OCI-LY7 (cell line): ENCODE measurements at regions not wholly inside any gene's neighbourhood (a gene's known extent, or its start where the extent isn't known, plus 50 kb on each side); places are given as distances from the start of the nearest gene placed in this dataset.

ENCODE experiments used
- BruUV-seq: library from RNA; stranded (reverse); fragments of 400-500 nt; replicated peaks from 2 replicates; lab custom pipeline; 2021; lab: Mats Ljungman, UMichigan
- CTCF ChIA-PET: fragments of 300-600 bp; sonication (Branson Sonifier 250); formaldehyde crosslinking; loops from one replicate; lab custom pipeline; 2022; ENCODE audit warnings: antibody characterized with exemption; ENCODE audit not compliant: unreplicated experiment; lab: Charles Lee
- POLR2A ChIA-PET: fragments of 300-600 bp; sonication (Branson Sonifier 250); formaldehyde crosslinking; loops from one replicate; lab custom pipeline; 2022; ENCODE audit warnings: antibody characterized with exemption; lab: Charles Lee
- DNase-seq: peaks from one replicate; pipeline ENCODE4 v3.0.0-alpha.2; 2015; ENCODE audit warnings: low spot score
- H2AFZ ChIP-seq: fragments of 200-600 bp; sonication (generic), shearing (Covaris generic); 2 replicates; pipeline ENCODE4 v1.6.1; 2014; ENCODE audit warnings: mild to moderate bottlenecking, antibody characterized with exemption, low read length, moderate library complexity
- H3K27ac ChIP-seq: fragments of 200-600 bp; sonication (generic); 2 replicates; pipeline ENCODE4 v1.5.1; 2014; ENCODE audit warnings: mixed run types, low read depth, mild to moderate bottlenecking, moderate library complexity, low read length, inconsistent platforms; ENCODE audit not compliant: poor library complexity, severe bottlenecking
- H3K36me3 ChIP-seq: fragments of 200-600 bp; sonication (generic); 2 replicates; pipeline ENCODE4 v1.6.1; 2014; ENCODE audit warnings: mild to moderate bottlenecking, antibody characterized with exemption, low read length, moderate library complexity, mixed read lengths; ENCODE audit not compliant: insufficient read depth
- H3K4me1 ChIP-seq: fragments of 200-600 bp; sonication (generic); 2 replicates; pipeline ENCODE4 v1.5.1; 2014; ENCODE audit warnings: mild to moderate bottlenecking, low read length; ENCODE audit not compliant: insufficient read depth, poor library complexity, severe bottlenecking
- H3K4me2 ChIP-seq: fragments of 200-600 bp; sonication (generic); 2 replicates; pipeline ENCODE4 v1.6.1; 2014; ENCODE audit warnings: mild to moderate bottlenecking, low read length
- H3K4me3 ChIP-seq: fragments of 200-600 bp; sonication (generic); 2 replicates; pipeline ENCODE4 v1.5.1; 2014; ENCODE audit warnings: mild to moderate bottlenecking, low read depth, low read length; ENCODE audit not compliant: poor library complexity, severe bottlenecking
- H3K79me2 ChIP-seq: fragments of 200-600 bp; sonication (generic); 2 replicates; pipeline ENCODE4 v1.6.1; 2016; ENCODE audit warnings: low read depth, mild to moderate bottlenecking, low read length, moderate library complexity, mixed read lengths; ENCODE audit not compliant: insufficient read depth
- H3K9me2 ChIP-seq: fragments of 200-600 bp; sonication (generic); 2 replicates; pipeline ENCODE4 v1.6.1; 2016; ENCODE audit warnings: mild to moderate bottlenecking, low read length, mixed read lengths; ENCODE audit not compliant: insufficient read depth
- H3K9me3 ChIP-seq: fragments of 200-600 bp; sonication (generic); 2 replicates; pipeline ENCODE4 v1.6.1; 2014; ENCODE audit warnings: mild to moderate bottlenecking, mixed run types, low read length, mixed read lengths
- H4K20me1 ChIP-seq: fragments of 200-600 bp; sonication (generic); 2 replicates; pipeline ENCODE4 v1.6.1; 2014; ENCODE audit warnings: mild to moderate bottlenecking, antibody characterized with exemption, low read length, moderate library complexity, mixed read lengths; ENCODE audit not compliant: insufficient read depth
- CTCF ChIP-seq: fragments of 200-600 bp; sonication (generic); conservative IDR thresholded peaks from 2 replicates; pipeline ENCODE4 v1.5.1; 2014; ENCODE audit warnings: mild to moderate bottlenecking, antibody characterized with exemption, low read length, moderate library complexity, mixed read lengths
- EZH2phosphoT487 ChIP-seq: fragments of 200-600 bp; sonication (generic); IDR thresholded peaks from 2 replicates; pipeline ENCODE4 v1.6.1; 2018; ENCODE audit warnings: low read depth, borderline replicate concordance, mild to moderate bottlenecking, mixed run types, antibody characterized with exemption, low read length, moderate library complexity, mixed read lengths
- intact Hi-C: fragments of 100-400 bp; cut with micrococcal nuclease; formaldehyde crosslinking; loops from one replicate; pipeline ENCODE4 v1.10.0; 2022; ENCODE audit not compliant: unreplicated experiment

DNA sequence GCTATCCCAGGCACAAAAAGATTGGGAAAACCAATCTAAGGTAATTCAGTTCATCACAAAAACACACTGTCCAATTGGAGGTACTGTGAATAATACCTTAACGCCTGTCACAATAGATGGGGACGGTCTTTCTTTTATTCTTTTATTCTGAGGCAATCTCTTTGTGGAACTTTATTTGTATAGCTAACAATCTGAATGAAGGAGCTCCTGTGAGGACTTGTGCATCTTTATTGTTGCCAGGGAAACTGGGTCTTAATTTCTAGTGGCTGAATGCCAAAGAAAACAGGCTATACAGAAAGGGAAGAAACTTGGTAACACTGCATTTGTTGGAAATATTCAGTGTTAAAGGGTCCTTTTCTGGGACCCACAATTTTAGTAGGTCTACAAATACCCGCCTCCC lies 546.9 kb upstream of the C9orf72 start:
- no TSS peak for BruUV-seq
- H2AFZ ChIP-seq, result no peak overlapping the region
- no peak overlapping the region for H3K4me2 ChIP-seq
- H3K4me1 ChIP-seq, result no peaks in the 10 kb centered on the region
- H3K4me3 ChIP-seq, result no peak overlapping the region
- H3K36me3 ChIP-seq, result no peaks in the 10 kb centered on the region
- no peaks in the 10 kb centered on the region for H4K20me1 ChIP-seq
- POLR2A ChIA-PET, result no interaction called here
- CTCF ChIA-PET, result no interaction called here
- H3K9me2 ChIP-seq, result no peaks in the 10 kb centered on the region
- intact Hi-C loops, result no loop called here
- no peaks in the 10 kb centered on the region for H3K79me2 ChIP-seq
- TF ChIP-seq EZH2phosphoT487 (no peak), CTCF (no peak)
- no peak for DNase-seq
- no peak overlapping the region for H3K27ac ChIP-seq
- H3K9me3 ChIP-seq, result no peaks in the 10 kb centered on the region

DNA sequence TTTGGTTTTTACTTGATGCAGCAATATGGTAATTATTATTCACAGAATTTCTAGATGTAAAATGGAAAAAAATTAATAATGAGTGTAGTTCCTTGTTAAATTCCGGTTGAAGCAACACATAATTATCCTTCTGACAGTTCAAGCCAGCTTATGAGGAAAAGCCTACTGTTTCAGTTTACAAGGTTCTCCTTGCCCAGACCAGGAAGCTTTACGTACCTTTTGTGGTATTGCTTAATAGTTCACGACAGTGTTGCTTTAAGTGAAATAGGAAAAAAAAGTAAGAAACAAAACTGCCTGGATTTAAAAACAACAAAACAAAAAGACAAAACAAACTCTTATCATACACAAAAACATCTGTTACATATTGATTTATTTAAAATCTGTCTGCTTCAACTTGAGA lies 547.3 kb upstream of the C9orf72 start:
- Histone ChIP-seq H3K27ac (no peak overlapping the region), H3K9me3 (no peaks in the 10 kb centered on the region), H3K4me1 (no peaks in the 10 kb centered on the region), H3K36me3 (no peaks in the 10 kb centered on the region), H3K4me3 (no peak overlapping the region), H3K4me2 (no peak overlapping the region), H2AFZ (no peak overlapping the region), H3K79me2 (no peaks in the 10 kb centered on the region), H4K20me1 (no peaks in the 10 kb centered on the region), H3K9me2 (no peaks in the 10 kb centered on the region)
- DNase-seq, result no peak
- no TSS peak for BruUV-seq
- TF ChIP-seq CTCF (no peak), EZH2phosphoT487 (no peak)
- intact Hi-C loops, result no loop called here
- ChIA-PET POLR2A (no interaction called here), CTCF (no interaction called here)

GRCh38 chr9:28121366-28121765 lies 548.1 kb upstream of the C9orf72 start:
- Histone ChIP-seq H3K4me1 (no peaks in the 10 kb centered on the region), H3K79me2 (no peaks in the 10 kb centered on the region), H3K4me3 (no peak overlapping the region), H4K20me1 (no peaks in the 10 kb centered on the region), H3K27ac (no peak overlapping the region), H3K9me3 (no peaks in the 10 kb centered on the region), H3K36me3 (no peaks in the 10 kb centered on the region), H3K9me2 (no peaks in the 10 kb centered on the region), H2AFZ (no peak overlapping the region), H3K4me2 (no peak overlapping the region)
- BruUV-seq, result no TSS peak
- no peak for TF ChIP-seq EZH2phosphoT487
- TF ChIP-seq CTCF, result no peak
- DNase-seq, result no peak
- intact Hi-C loops, result no loop called here
- ChIA-PET CTCF (no interaction called here), POLR2A (interaction anchor here (1.0 kb wide), 1 partner anchor 183 kb away, joined by 4 read pairs; no protein-coding TSS in a partner anchor)
